ENCODE measurements at regions not wholly inside any gene's neighbourhood (a gene's known extent, or its start where the extent isn't known, plus 50 kb on each side); places are given as distances from the start of the nearest gene placed in this dataset.

DNA sequence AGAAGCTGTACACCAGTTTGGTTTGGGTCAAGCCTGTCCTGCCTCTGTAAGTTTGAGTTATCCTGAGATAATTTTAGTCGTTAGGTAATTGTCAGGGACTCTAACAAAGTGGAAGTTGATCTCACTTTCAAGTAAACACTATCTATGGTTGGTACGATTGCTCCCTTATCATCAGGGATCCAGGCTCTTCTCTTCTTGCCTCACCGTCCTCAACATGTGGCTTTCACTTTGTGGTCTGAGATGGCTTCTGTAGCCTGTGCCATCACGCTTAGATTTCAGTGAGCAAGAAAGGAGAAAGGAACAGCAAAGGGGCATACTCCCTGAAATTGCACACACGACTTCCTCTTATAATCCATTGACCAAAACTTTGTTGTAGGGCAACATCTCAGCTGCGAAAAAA, 115.6 kb downstream of the CTAGE1 start:
- Histone ChIP-seq H3K36me3 (ENCODE audit: insufficient read depth, low read length) (no peaks in the 10 kb centered on the region), H4K20me1 (ENCODE audit: insufficient read depth, low read length, poor library complexity, severe bottlenecking) (no peaks in the 10 kb centered on the region), H3K27me3 (ENCODE audit: insufficient read depth, low read length, poor library complexity, severe bottlenecking) (no peaks in the 10 kb centered on the region), H3K4me2 (ENCODE audit: low read depth, low read length, poor library complexity, severe bottlenecking) (no peak overlapping the region), H3K4me1 (ENCODE audit: insufficient read depth, low read length, poor library complexity, severe bottlenecking) (peaks cover under 1% of the 10 kb centered on the region), H3K9me2 (replicated peaks; ENCODE audit: low read depth, low read length) (no peaks in the 10 kb centered on the region), H3K9ac (ENCODE audit: low read depth, low read length, poor library complexity, severe bottlenecking) (no peak overlapping the region), H3K79me2 (ENCODE audit: insufficient read depth, low read length) (no peaks in the 10 kb centered on the region), H3K9me3 (ENCODE audit: insufficient read depth, low read depth, low read length) (no peaks in the 10 kb centered on the region), H2AFZ (ENCODE audit: low read length) (no peak overlapping the region), H3K4me3 (ENCODE audit: low read length, poor library complexity, severe bottlenecking) (no peak overlapping the region), H3F3A (ENCODE audit: low read depth) (no peaks in the 10 kb centered on the region)
- no peak for TF ChIP-seq EZH2phosphoT487 (IDR thresholded peaks at IDR 0.05; ENCODE audit: borderline replicate concordance)
- TF ChIP-seq, protein P1, sequence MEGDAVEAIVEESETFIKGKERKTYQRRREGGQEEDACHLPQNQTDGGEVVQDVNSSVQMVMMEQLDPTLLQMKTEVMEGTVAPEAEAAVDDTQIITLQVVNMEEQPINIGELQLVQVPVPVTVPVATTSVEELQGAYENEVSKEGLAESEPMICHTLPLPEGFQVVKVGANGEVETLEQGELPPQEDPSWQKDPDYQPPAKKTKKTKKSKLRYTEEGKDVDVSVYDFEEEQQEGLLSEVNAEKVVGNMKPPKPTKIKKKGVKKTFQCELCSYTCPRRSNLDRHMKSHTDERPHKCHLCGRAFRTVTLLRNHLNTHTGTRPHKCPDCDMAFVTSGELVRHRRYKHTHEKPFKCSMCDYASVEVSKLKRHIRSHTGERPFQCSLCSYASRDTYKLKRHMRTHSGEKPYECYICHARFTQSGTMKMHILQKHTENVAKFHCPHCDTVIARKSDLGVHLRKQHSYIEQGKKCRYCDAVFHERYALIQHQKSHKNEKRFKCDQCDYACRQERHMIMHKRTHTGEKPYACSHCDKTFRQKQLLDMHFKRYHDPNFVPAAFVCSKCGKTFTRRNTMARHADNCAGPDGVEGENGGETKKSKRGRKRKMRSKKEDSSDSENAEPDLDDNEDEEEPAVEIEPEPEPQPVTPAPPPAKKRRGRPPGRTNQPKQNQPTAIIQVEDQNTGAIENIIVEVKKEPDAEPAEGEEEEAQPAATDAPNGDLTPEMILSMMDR (conservative IDR thresholded peaks at IDR 0.05; ENCODE audit: low read length): no peak

DNA sequence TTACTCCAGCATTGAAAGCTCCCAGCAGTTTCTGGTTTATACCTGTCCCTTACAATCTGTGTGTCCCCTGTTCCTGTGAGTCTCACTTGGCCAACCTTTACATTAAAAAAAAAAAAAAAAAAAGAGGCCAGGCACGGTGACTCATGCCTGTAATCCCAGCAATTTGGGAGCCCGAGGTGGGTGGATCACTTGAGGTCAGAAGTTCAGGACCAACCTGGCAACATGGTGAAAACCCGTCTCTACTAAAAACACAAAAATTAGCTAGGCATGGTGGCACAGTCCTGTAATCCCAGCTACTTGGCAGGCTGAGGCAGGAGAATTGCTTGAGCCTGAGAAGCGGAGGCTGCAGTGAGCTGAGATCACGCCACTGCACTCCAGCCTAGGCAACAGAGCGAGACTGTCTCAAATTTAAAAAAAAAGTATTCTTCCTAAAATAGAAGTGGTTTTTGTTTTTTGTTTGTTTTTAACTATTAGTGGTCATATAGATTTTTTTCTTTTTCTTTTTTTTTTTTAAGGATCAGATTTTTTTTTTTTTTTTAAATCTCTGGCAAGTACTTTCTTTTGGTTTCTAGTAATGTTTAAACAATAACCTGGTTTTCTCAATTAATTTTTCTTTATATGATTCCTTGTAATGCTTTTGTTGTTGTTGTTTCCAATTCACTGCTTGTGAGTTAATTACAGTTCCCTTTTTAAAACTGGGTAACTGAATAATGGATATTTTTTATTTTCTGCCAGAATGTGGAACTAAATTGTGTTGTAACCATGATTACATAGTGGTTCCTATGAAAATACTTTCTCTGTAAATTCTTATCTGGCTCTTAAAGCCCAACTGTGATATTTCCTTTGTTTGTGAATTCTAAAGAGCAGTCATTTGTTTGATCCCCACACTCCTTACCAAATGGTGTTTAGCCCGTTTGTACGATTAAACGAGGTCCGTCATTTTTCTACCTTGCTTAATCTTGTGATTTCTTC, 116.8 kb downstream of the CTAGE1 start:
- H3K36me3 ChIP-seq (ENCODE audit: insufficient read depth, low read length): no peaks in the 10 kb centered on the region
- H3F3A ChIP-seq (ENCODE audit: low read depth): no peaks in the 10 kb centered on the region
- no peaks in the 10 kb centered on the region for H3K9me3 ChIP-seq (ENCODE audit: insufficient read depth, low read depth, low read length)
- no peaks in the 10 kb centered on the region for H4K20me1 ChIP-seq (ENCODE audit: insufficient read depth, low read length, poor library complexity, severe bottlenecking)
- H3K79me2 ChIP-seq (ENCODE audit: insufficient read depth, low read length): no peaks in the 10 kb centered on the region
- no peaks in the 10 kb centered on the region for H3K9me2 ChIP-seq (replicated peaks; ENCODE audit: low read depth, low read length)
- H3K4me1 ChIP-seq (ENCODE audit: insufficient read depth, low read length, poor library complexity, severe bottlenecking): peaks cover 3% of the 10 kb centered on the region
- H3K27me3 ChIP-seq (ENCODE audit: insufficient read depth, low read length, poor library complexity, severe bottlenecking): no peaks in the 10 kb centered on the region
- no peak overlapping the region for H2AFZ ChIP-seq (ENCODE audit: low read length)
- TF ChIP-seq EZH2phosphoT487 (IDR thresholded peaks at IDR 0.05; ENCODE audit: borderline replicate concordance): no peak
- TF ChIP-seq, protein P1 (conservative IDR thresholded peaks at IDR 0.05; ENCODE audit: low read length): no peak
- no peak overlapping the region for H3K4me2 ChIP-seq (ENCODE audit: low read depth, low read length, poor library complexity, severe bottlenecking)
- H3K9ac ChIP-seq (ENCODE audit: low read depth, low read length, poor library complexity, severe bottlenecking): no peak overlapping the region
- no peak overlapping the region for H3K4me3 ChIP-seq (ENCODE audit: low read length, poor library complexity, severe bottlenecking)

DNA sequence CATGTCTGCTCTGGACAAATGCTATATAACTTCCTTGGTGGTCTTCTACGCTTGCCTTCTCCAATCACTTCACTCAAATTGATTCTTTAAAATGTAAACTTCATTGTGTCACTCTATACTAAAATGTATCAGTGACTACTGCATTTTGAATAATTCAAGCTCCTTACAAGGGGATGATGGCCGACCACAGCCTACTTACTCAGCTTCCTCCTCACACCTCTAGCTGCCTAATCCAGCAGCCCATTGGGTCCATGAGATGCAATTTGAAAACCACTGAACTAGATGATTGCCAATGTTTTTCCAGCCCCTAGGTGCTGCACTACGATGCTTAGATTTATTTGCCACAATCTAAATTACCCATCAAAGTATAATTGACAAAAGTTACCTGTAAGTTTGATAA, 120.7 kb downstream of the CTAGE1 start:
- Histone ChIP-seq H3K9me2 (replicated peaks; ENCODE audit: low read depth, low read length) (no peaks in the 10 kb centered on the region), H3F3A (ENCODE audit: low read depth) (no peaks in the 10 kb centered on the region), H3K9ac (ENCODE audit: low read depth, low read length, poor library complexity, severe bottlenecking) (no peak overlapping the region), H3K36me3 (ENCODE audit: insufficient read depth, low read length) (no peaks in the 10 kb centered on the region), H3K4me3 (ENCODE audit: low read length, poor library complexity, severe bottlenecking) (no peak overlapping the region), H4K20me1 (ENCODE audit: insufficient read depth, low read length, poor library complexity, severe bottlenecking) (no peaks in the 10 kb centered on the region), H3K4me2 (ENCODE audit: low read depth, low read length, poor library complexity, severe bottlenecking) (no peak overlapping the region), H2AFZ (ENCODE audit: low read length) (no peak overlapping the region), H3K4me1 (ENCODE audit: insufficient read depth, low read length, poor library complexity, severe bottlenecking) (peaks cover 3% of the 10 kb centered on the region), H3K27me3 (ENCODE audit: insufficient read depth, low read length, poor library complexity, severe bottlenecking) (no peaks in the 10 kb centered on the region), H3K79me2 (ENCODE audit: insufficient read depth, low read length) (no peaks in the 10 kb centered on the region), H3K9me3 (ENCODE audit: insufficient read depth, low read depth, low read length) (no peaks in the 10 kb centered on the region)
- TF ChIP-seq, protein P1 (conservative IDR thresholded peaks at IDR 0.05; ENCODE audit: low read length): no peak
- no peak for TF ChIP-seq EZH2phosphoT487 (IDR thresholded peaks at IDR 0.05; ENCODE audit: borderline replicate concordance)
